SK-N-SH (cell line): ENCODE measurements at regions not wholly inside any gene's neighbourhood (a gene's known extent, or its start where the extent isn't known, plus 50 kb on each side); places are given as distances from the start of the nearest gene placed in this dataset.

ENCODE experiments used
- CTCF ChIA-PET: fragments of 300-600, 350-600 bp; formaldehyde crosslinking; extraction: SDS; loops from one replicate; lab custom pipeline; 2021; lab: Yijun Ruan, JAX
- POLR2A ChIA-PET: fragments of 350-600 bp; sonication (Branson Sonifier 250); formaldehyde crosslinking; extraction: SDS; loops from one replicate; lab custom pipeline; 2020; ENCODE audit warnings: antibody characterized with exemption, inconsistent platforms; lab: Yijun Ruan, JAX
- DNase-seq: peaks from one replicate; pipeline ENCODE4 v3.0.0; 2012
- H2AFZ ChIP-seq: fragments of 200-600 bp; sonication (generic); 2 replicates; pipeline ENCODE4 v1.8.1; 2016; ENCODE audit warnings: antibody characterized with exemption, mild to moderate bottlenecking, low read depth
- H3F3A ChIP-seq: fragments of 200-600 bp; sonication (generic); replicated peaks from 2 replicates; pipeline ENCODE3; 2016; ENCODE audit warnings: antibody characterized with exemption, mild to moderate bottlenecking; ENCODE audit not compliant: insufficient read depth
- H3K27ac ChIP-seq, 2 experiments: fragments of 200-500 bp in 1 of 2; fragments of 200-600 bp in 1 of 2; sonication (Bioruptor generic) in 1 of 2; sonication (generic), shearing (Covaris generic) in 1 of 2; 2 replicates each; pipeline versions ENCODE4 v1.5.1 to v1.6.1; 2014 to 2016; ENCODE audit warnings: low read depth in 2 of 2, inconsistent platforms in 1 of 2, low read length in 1 of 2, mild to moderate bottlenecking in 1 of 2, mixed read lengths in 1 of 2
- H3K27me3 ChIP-seq: fragments of 200-600 bp; sonication (generic), shearing (Covaris generic); 2 replicates; pipeline ENCODE4 v1.6.1; 2016; ENCODE audit warnings: mixed run types; ENCODE audit not compliant: insufficient read depth
- H3K36me3 ChIP-seq, 2 experiments: fragments of 200-500 bp in 1 of 2; fragments of 200-600 bp in 1 of 2; sonication (Bioruptor generic) in 1 of 2; sonication (generic) in 1 of 2; replicated peaks in 1 of 2; 2 replicates each; pipeline versions ENCODE3 to v1.5.1; 2014 to 2016; ENCODE audit warnings: low read length in 1 of 2, mild to moderate bottlenecking in 1 of 2; ENCODE audit not compliant: insufficient read depth in 2 of 2, control insufficient read depth in 1 of 2
- H3K4me1 ChIP-seq, 2 experiments: fragments of 200-500 bp in 1 of 2; fragments of 200-600 bp in 1 of 2; sonication (Bioruptor generic) in 1 of 2; sonication (generic), shearing (Covaris generic) in 1 of 2; 2 replicates each; pipeline versions ENCODE4 v1.5.1 to v1.6.1; 2014 to 2016; ENCODE audit warnings: low read depth in 1 of 2, low read length in 1 of 2, mixed run types in 1 of 2; ENCODE audit not compliant: insufficient read depth in 2 of 2, control insufficient read depth in 1 of 2
- H3K4me2 ChIP-seq: fragments of 200-600 bp; sonication (generic), shearing (Covaris generic); 2 replicates; pipeline ENCODE4 v1.6.1; 2017; ENCODE audit warnings: mixed run types
- H3K4me3 ChIP-seq, 2 experiments: fragments of 200-500 bp in 1 of 2; fragments of 200-600 bp in 1 of 2; sonication (Bioruptor generic) in 1 of 2; sonication (generic), shearing (Covaris generic) in 1 of 2; 2 replicates each; pipeline versions ENCODE4 v1.5.1 to v1.8.1; 2014 to 2016; ENCODE audit warnings: low read depth in 2 of 2, inconsistent platforms in 1 of 2, low read length in 1 of 2, mild to moderate bottlenecking in 1 of 2, mixed read lengths in 1 of 2, moderate library complexity in 1 of 2
- H3K79me2 ChIP-seq: fragments of 200-600 bp; sonication (generic); 2 replicates; pipeline ENCODE4 v1.8.1; 2017; ENCODE audit warnings: mild to moderate bottlenecking; ENCODE audit not compliant: insufficient read depth
- H3K9ac ChIP-seq: fragments of 200-600 bp; sonication (generic); 2 replicates; pipeline ENCODE4 v1.6.1; 2017; ENCODE audit warnings: mixed run types
- H3K9me2 ChIP-seq: fragments of 200-600 bp; sonication (generic); 2 replicates; pipeline ENCODE4 v1.6.1; 2017; ENCODE audit warnings: mixed run types
- H3K9me3 ChIP-seq: fragments of 200-600 bp; sonication (generic); 2 replicates; pipeline ENCODE4 v1.6.1; 2017; ENCODE audit warnings: mixed run types, mild to moderate bottlenecking, moderate library complexity
- H4K20me1 ChIP-seq: fragments of 200-600 bp; sonication (generic); 2 replicates; pipeline ENCODE4 v1.6.1; 2017; ENCODE audit warnings: mild to moderate bottlenecking, mixed run types; ENCODE audit not compliant: insufficient read depth
- ELF1 ChIP-seq: IDR thresholded peaks from 2 replicates; pipeline ENCODE4 v1.4.0; 2012
- EP300 ChIP-seq, 2 experiments: IDR thresholded peaks; 2 replicates each; pipeline versions ENCODE4 v1.4.0 to v1.6.1; 2012; ENCODE audit warnings: borderline replicate concordance in 1 of 2, low read depth in 1 of 2, low read length in 1 of 2
- FOSL2 ChIP-seq: IDR thresholded peaks from 2 replicates; pipeline ENCODE4 v1.4.0; 2012; ENCODE audit warnings: low read depth, mild to moderate bottlenecking, moderate library complexity, borderline replicate concordance
- FOXM1 ChIP-seq: IDR thresholded peaks from 2 replicates; pipeline ENCODE4 v1.4.0; 2012; ENCODE audit warnings: low read depth, mild to moderate bottlenecking
- GABPA ChIP-seq: IDR thresholded peaks from 2 replicates; pipeline ENCODE4 v1.4.0; 2012; ENCODE audit warnings: low read depth, mild to moderate bottlenecking
- JUND ChIP-seq: IDR thresholded peaks from 2 replicates; pipeline ENCODE4 v1.4.0; 2012
- MEF2A ChIP-seq: IDR thresholded peaks from 2 replicates; pipeline ENCODE4 v1.4.0; 2012; ENCODE audit warnings: low read depth, borderline replicate concordance
- MXI1 ChIP-seq: IDR thresholded peaks from 2 replicates; pipeline ENCODE4 v1.6.1; 2012; ENCODE audit warnings: mild to moderate bottlenecking, low read depth, low read length, improper control_type of control experiment
- NRF1 ChIP-seq: IDR thresholded peaks from 2 replicates; pipeline ENCODE4 v1.6.1; 2012; ENCODE audit warnings: low read depth, mild to moderate bottlenecking, low read length
- POLR2AphosphoS5 ChIP-seq: IDR thresholded peaks from 2 replicates; pipeline ENCODE4 v1.6.1; 2012; ENCODE audit warnings: low read depth, low read length
- RAD21 ChIP-seq: IDR thresholded peaks from 2 replicates; pipeline ENCODE4 v1.6.1; 2012; ENCODE audit warnings: mild to moderate bottlenecking, low read length
- RFX5 ChIP-seq: IDR thresholded peaks from 2 replicates; pipeline ENCODE4 v1.6.1; 2012; ENCODE audit warnings: mild to moderate bottlenecking, improper control_type of control experiment, low read length
- SIN3A ChIP-seq: IDR thresholded peaks from 2 replicates; pipeline ENCODE4 v1.6.1; 2012; ENCODE audit warnings: low read depth, mild to moderate bottlenecking, low read length, moderate library complexity, borderline replicate concordance
- SMC3 ChIP-seq: IDR thresholded peaks from 2 replicates; pipeline ENCODE4 v1.6.1; 2012; ENCODE audit warnings: low read depth, low read length, improper control_type of control experiment
- TAF1 ChIP-seq: IDR thresholded peaks from 2 replicates; pipeline ENCODE4 v1.6.1; 2012; ENCODE audit warnings: low read depth, mild to moderate bottlenecking, low read length, moderate library complexity, borderline replicate concordance
- YY1 ChIP-seq: IDR thresholded peaks from 2 replicates; pipeline ENCODE4 v1.4.0; 2012; ENCODE audit warnings: low read depth, mild to moderate bottlenecking
- WGBS: methylation state at CpG from one replicate; pipeline ENCODE4 v1.1.6; 2017; ENCODE audit warnings: low lambda C conversion rate; 5-methylcytosine and 5-hydroxymethylcytosine counted together
- TF ChIP-seq, protein P1 (sequence below): fragments of 200-600 bp; sonication (generic); IDR thresholded peaks from 2 replicates; pipeline ENCODE4 v1.6.1; 2017; ENCODE audit warnings: antibody characterized with exemption, mild to moderate bottlenecking, moderate library complexity
- TF ChIP-seq, protein P2 (sequence below): fragments of 150-350 bp; IDR thresholded peaks from 2 replicates; pipeline ENCODE4 v1.6.1; 2017; ENCODE audit warnings: antibody characterized with exemption, low read length, low read depth, borderline replicate concordance
- TF ChIP-seq, protein P3 (sequence below): IDR thresholded peaks from 2 replicates; pipeline ENCODE4; 2012
- TF ChIP-seq, protein P4 (sequence below): IDR thresholded peaks from 2 replicates; pipeline ENCODE4 v1.4.0; 2012; ENCODE audit warnings: low read depth, borderline replicate concordance

DNA sequence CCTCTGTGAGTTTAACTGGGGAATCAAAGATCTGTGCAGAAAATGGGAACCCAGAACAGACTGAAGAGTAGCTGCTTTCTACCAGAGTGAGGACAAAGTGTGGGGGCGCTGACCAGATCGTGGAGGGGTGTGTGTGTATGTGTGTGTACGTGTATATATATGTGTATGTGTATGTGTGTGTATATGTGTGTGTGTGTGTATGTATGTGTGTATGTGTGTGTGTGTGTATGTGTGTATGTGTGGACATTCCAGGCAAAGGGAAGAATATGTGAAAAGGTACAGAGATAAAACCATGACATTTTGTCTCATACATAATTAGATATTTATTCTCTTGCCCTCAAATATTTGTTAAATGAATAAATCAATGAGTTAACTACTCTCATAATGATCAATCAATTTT, 54.9 kb upstream of the DPPA4 start:
- no peak overlapping the region for H2AFZ ChIP-seq
- TF ChIP-seq, protein P1, sequence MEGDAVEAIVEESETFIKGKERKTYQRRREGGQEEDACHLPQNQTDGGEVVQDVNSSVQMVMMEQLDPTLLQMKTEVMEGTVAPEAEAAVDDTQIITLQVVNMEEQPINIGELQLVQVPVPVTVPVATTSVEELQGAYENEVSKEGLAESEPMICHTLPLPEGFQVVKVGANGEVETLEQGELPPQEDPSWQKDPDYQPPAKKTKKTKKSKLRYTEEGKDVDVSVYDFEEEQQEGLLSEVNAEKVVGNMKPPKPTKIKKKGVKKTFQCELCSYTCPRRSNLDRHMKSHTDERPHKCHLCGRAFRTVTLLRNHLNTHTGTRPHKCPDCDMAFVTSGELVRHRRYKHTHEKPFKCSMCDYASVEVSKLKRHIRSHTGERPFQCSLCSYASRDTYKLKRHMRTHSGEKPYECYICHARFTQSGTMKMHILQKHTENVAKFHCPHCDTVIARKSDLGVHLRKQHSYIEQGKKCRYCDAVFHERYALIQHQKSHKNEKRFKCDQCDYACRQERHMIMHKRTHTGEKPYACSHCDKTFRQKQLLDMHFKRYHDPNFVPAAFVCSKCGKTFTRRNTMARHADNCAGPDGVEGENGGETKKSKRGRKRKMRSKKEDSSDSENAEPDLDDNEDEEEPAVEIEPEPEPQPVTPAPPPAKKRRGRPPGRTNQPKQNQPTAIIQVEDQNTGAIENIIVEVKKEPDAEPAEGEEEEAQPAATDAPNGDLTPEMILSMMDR: no peak
- no peak for TF ChIP-seq MEF2A
- no peak for TF ChIP-seq POLR2AphosphoS5
- no peak for TF ChIP-seq ELF1
- no peak for TF ChIP-seq RFX5
- TF ChIP-seq, protein P2, sequence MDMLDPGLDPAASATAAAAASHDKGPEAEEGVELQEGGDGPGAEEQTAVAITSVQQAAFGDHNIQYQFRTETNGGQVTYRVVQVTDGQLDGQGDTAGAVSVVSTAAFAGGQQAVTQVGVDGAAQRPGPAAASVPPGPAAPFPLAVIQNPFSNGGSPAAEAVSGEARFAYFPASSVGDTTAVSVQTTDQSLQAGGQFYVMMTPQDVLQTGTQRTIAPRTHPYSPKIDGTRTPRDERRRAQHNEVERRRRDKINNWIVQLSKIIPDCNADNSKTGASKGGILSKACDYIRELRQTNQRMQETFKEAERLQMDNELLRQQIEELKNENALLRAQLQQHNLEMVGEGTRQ: no peak
- no peak for TF ChIP-seq SMC3
- no peak for TF ChIP-seq YY1
- no peak for TF ChIP-seq FOXM1
- TF ChIP-seq TAF1: no peak
- TF ChIP-seq GABPA: no peak
- no peak for TF ChIP-seq EP300 (IDR thresholded peaks at IDR 0.05; ENCODE audit: borderline replicate concordance in 1 of 2, low read depth in 1 of 2, low read length in 1 of 2)
- TF ChIP-seq SIN3A: no peak
- TF ChIP-seq, protein P3, sequence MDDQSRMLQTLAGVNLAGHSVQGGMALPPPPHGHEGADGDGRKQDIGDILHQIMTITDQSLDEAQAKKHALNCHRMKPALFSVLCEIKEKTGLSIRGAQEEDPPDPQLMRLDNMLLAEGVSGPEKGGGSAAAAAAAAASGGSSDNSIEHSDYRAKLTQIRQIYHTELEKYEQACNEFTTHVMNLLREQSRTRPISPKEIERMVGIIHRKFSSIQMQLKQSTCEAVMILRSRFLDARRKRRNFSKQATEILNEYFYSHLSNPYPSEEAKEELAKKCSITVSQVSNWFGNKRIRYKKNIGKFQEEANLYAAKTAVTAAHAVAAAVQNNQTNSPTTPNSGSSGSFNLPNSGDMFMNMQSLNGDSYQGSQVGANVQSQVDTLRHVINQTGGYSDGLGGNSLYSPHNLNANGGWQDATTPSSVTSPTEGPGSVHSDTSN: no peak
- TF ChIP-seq MXI1: no peak
- TF ChIP-seq, protein P4, sequence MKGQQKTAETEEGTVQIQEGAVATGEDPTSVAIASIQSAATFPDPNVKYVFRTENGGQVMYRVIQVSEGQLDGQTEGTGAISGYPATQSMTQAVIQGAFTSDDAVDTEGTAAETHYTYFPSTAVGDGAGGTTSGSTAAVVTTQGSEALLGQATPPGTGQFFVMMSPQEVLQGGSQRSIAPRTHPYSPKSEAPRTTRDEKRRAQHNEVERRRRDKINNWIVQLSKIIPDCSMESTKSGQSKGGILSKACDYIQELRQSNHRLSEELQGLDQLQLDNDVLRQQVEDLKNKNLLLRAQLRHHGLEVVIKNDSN: no peak
- TF ChIP-seq JUND: no peak
- no peak for TF ChIP-seq RAD21
- TF ChIP-seq FOSL2: no peak
- TF ChIP-seq NRF1: no peak
- no peaks in the 10 kb centered on the region for H4K20me1 ChIP-seq
- H3K4me1 ChIP-seq: no peaks in the 10 kb centered on the region
- no peaks in the 10 kb centered on the region for H3F3A ChIP-seq
- H3K9me2 ChIP-seq: no peaks in the 10 kb centered on the region
- H3K27ac ChIP-seq: no peak overlapping the region
- ChIA-PET CTCF (no interaction called here), POLR2A (no interaction called here)
- H3K9ac ChIP-seq: no peak overlapping the region
- no peak overlapping the region for H3K4me3 ChIP-seq
- no peaks in the 10 kb centered on the region for H3K9me3 ChIP-seq
- H3K27me3 ChIP-seq: no peaks in the 10 kb centered on the region
- H3K36me3 ChIP-seq: no peaks in the 10 kb centered on the region
- no peak for DNase-seq
- H3K4me2 ChIP-seq: no peak overlapping the region
- WGBS: 65% methylated on average over 3 of the region's 3 CpGs
- no peaks in the 10 kb centered on the region for H3K79me2 ChIP-seq
